ENCODE measurements at regions not wholly inside any gene's neighbourhood (a gene's known extent, or its start where the extent isn't known, plus 50 kb on each side); places are given as distances from the start of the nearest gene placed in this dataset.

DNA sequence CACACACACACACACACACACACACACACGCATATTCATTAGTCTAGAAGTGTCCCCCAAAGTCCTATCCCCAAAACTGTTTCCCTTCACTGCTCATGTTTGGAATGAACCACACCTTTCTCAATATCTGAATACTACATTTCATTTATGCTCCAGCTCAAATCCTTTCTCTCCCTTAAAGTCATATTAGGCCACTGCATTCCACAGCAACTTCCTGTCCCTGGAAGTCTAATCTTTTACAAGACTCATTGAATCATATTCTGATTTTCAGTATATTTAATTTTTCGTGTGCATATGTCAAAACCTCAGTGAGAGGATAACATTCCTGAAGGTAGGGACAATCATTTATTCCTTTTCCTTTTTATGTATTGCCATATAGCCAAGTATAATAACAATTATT, 155.6 kb upstream of the LMNTD1 start:
- TF ChIP-seq, protein P1, sequence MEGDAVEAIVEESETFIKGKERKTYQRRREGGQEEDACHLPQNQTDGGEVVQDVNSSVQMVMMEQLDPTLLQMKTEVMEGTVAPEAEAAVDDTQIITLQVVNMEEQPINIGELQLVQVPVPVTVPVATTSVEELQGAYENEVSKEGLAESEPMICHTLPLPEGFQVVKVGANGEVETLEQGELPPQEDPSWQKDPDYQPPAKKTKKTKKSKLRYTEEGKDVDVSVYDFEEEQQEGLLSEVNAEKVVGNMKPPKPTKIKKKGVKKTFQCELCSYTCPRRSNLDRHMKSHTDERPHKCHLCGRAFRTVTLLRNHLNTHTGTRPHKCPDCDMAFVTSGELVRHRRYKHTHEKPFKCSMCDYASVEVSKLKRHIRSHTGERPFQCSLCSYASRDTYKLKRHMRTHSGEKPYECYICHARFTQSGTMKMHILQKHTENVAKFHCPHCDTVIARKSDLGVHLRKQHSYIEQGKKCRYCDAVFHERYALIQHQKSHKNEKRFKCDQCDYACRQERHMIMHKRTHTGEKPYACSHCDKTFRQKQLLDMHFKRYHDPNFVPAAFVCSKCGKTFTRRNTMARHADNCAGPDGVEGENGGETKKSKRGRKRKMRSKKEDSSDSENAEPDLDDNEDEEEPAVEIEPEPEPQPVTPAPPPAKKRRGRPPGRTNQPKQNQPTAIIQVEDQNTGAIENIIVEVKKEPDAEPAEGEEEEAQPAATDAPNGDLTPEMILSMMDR (IDR thresholded peaks at IDR 0.05; ENCODE audit: insufficient read depth, low read depth, low read length), result no peak
- no peak for TF ChIP-seq EZH2 (IDR thresholded peaks at IDR 0.05; ENCODE audit: insufficient read depth, low read length)
